Glutamatergic neuron (in vitro differentiated cells): ENCODE measurements at regions not wholly inside any gene's neighbourhood (a gene's known extent, or its start where the extent isn't known, plus 50 kb on each side); places are given as distances from the start of the nearest gene placed in this dataset.

Experiments
- DNase-seq: peaks from one replicate; pipeline ENCODE4 v3.0.0; 2022
- H3K27ac Mint-ChIP-seq: one replicate; pipeline ENCODE4 v1.8.0; 2020; ENCODE audit warnings: mild to moderate bottlenecking, mixed read lengths, inconsistent platforms; ENCODE audit not compliant: unreplicated experiment
- H3K27me3 Mint-ChIP-seq: one replicate; pipeline ENCODE4 v1.8.0; 2020; ENCODE audit warnings: mild to moderate bottlenecking, moderate library complexity, mixed read lengths, inconsistent platforms; ENCODE audit not compliant: unreplicated experiment
- H3K36me3 Mint-ChIP-seq: one replicate; pipeline ENCODE4 v1.8.0; 2020; ENCODE audit warnings: mild to moderate bottlenecking, mixed read lengths, inconsistent platforms; ENCODE audit not compliant: unreplicated experiment
- H3K4me1 Mint-ChIP-seq: one replicate; pipeline ENCODE4 v1.8.0; 2020; ENCODE audit warnings: mild to moderate bottlenecking, low read depth, mixed read lengths, inconsistent platforms; ENCODE audit not compliant: unreplicated experiment
- H3K4me3 Mint-ChIP-seq: one replicate; pipeline ENCODE4 v1.8.0; 2020; ENCODE audit warnings: mild to moderate bottlenecking, mixed read lengths, inconsistent platforms; ENCODE audit not compliant: unreplicated experiment
- H3K9me3 Mint-ChIP-seq: one replicate; pipeline ENCODE4 v1.8.0; 2020; ENCODE audit warnings: mild to moderate bottlenecking, moderate library complexity, mixed read lengths, inconsistent platforms; ENCODE audit not compliant: unreplicated experiment
- CTCF ChIP-seq: fragments of 200-600 bp; sonication (generic); IDR thresholded peaks from one replicate; pipeline ENCODE4 v1.5.0; 2021; ENCODE audit not compliant: partially characterized antibody, unreplicated experiment

- Mint-ChIP-seq H3K4me1 (no peaks in the 10 kb centered on the region), H3K4me3 (no peak overlapping the region), H3K27me3 (no peaks in the 10 kb centered on the region), H3K9me3 (peaks cover 2% of the 10 kb centered on the region), H3K27ac (no peak overlapping the region), H3K36me3 (no peaks in the 10 kb centered on the region)
- TF ChIP-seq CTCF, result no peak
- no peak for DNase-seq
Measured at GRCh38 chr7:106430535-106431455, 146.0 kb upstream of the NAMPT start.

DNA sequence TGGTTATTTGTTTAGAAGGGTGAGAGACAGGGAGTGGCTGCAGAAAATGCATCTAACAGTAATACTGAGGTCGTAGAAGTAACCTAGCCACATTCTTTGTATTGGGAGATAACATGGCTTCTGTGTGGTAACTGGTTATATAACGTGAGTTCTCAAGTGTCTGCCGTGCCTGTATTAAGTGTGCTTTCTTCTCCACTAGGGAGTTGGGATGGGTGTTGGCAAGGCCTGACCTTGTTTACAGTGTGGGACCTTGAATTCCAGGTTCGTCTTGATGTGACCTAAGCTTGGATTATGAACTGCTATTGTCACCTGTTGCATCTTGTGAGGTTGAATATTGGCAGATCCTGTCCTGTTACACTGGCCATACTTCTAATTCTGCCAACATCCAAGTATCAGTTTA lies 145.3 kb upstream of the NAMPT start:
- DNase-seq, result no peak
- Mint-ChIP-seq H3K9me3 (peaks cover 2% of the 10 kb centered on the region), H3K4me1 (no peaks in the 10 kb centered on the region), H3K27ac (no peak overlapping the region), H3K27me3 (no peaks in the 10 kb centered on the region), H3K4me3 (no peak overlapping the region), H3K36me3 (no peaks in the 10 kb centered on the region)
- TF ChIP-seq CTCF, result no peak

- no peak for TF ChIP-seq CTCF
- no peak overlapping the region for H3K4me3 Mint-ChIP-seq
- H3K27me3 Mint-ChIP-seq, result no peaks in the 10 kb centered on the region
- no peaks in the 10 kb centered on the region for H3K36me3 Mint-ChIP-seq
- no peaks in the 10 kb centered on the region for H3K4me1 Mint-ChIP-seq
- no peak for DNase-seq
- H3K27ac Mint-ChIP-seq, result no peak overlapping the region
- H3K9me3 Mint-ChIP-seq, result peaks cover 4% of the 10 kb centered on the region
Measured at GRCh38 chr7:106426803-106427202, 142.0 kb upstream of the NAMPT start.

GRCh38 chr7:106425017-106425719 lies 140.4 kb upstream of the NAMPT start:
- no peaks in the 10 kb centered on the region for H3K36me3 Mint-ChIP-seq
- TF ChIP-seq CTCF, result no peak
- no peaks in the 10 kb centered on the region for H3K4me1 Mint-ChIP-seq
- no peak for DNase-seq
- H3K27ac Mint-ChIP-seq, result no peak overlapping the region
- H3K27me3 Mint-ChIP-seq, result no peaks in the 10 kb centered on the region
- no peak overlapping the region for H3K4me3 Mint-ChIP-seq
- peaks cover 4% of the 10 kb centered on the region for H3K9me3 Mint-ChIP-seq
